ENCODE measurements at regions not wholly inside any gene's neighbourhood (a gene's known extent, or its start where the extent isn't known, plus 50 kb on each side); places are given as distances from the start of the nearest gene placed in this dataset.

GRCh38 chr12:93058280-93058679, 129.2 kb upstream of the EEA1 start:
- TF ChIP-seq GATA3 (IDR thresholded peaks at IDR 0.05; ENCODE audit: low read depth, low read length) (no peak), GATA2 (IDR thresholded peaks at IDR 0.05; ENCODE audit: low read depth, low read length) (no peak)

Measured in SH-SY5Y (cell line).